Bone marrow (tissue), 2 donors: ENCODE measurements at regions not wholly inside any gene's neighbourhood (a gene's known extent, or its start where the extent isn't known, plus 50 kb on each side); places are given as distances from the start of the nearest gene placed in this dataset.

Experiments used
- DNase-seq, 2 donors: peaks; one replicate each; lab custom pipeline; 2025; lab: John Stamatoyannopoulos, UW

GRCh38 chrY:7464742-7465141 lies 553.2 kb upstream of the AMELY start:
- no peak for DNase-seq

- DNase-seq: no peak
These were observed 552.2 kb upstream of the AMELY start for GRCh38 chrY:7463711-7464110.

GRCh38 chrY:7463196-7463595 lies 551.6 kb upstream of the AMELY start:
- DNase-seq: no peak

DNA sequence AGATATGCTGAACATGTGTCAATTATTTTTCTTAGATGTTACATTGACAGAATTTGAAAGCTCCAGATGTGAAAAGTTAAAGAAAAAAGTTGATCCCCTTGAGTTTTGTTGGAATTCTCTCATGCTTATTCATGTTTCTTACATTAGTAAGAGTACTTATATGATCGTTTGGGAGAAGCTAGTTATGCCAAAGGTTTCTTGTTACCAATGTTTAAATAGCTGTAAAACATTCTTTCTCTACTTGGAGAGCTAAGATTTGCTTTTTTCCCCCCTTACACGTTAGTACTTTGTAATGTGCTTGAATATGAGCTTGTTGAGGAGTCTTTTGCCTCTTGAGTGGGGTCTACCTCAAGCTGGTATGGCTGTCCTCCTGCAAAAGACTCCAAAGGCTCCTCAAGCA lies 551.1 kb upstream of the AMELY start:
- DNase-seq: no peak

DNA sequence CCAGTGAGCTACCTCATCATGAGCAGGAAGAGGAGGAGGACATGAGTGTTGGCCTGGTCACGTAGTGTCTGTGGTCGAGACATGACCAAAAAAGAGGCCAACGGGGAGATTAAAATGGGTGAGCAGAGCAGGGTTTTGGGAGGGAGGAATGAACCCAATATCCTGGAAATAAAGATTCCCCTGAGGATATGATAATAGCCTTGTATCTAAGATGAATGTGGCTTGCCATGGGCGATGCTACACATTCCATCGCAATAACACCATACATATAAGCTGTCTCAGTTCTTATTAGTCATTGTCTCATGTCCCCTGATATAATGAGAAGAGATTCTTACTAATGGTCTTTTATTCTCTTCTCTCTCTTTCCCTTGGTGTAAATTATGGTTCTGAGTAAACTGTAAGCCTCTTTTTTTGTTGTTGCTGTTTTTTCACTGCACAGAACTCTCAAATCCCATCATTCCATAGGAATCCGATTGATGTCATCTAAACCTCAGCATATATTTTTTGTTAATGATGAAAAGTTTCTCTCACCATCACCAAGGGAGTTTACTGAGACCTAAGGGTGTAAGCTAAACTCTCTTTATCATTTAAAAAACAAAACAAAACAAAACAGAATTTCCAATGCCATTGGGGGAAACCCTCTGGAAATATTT lies 550.4 kb upstream of the AMELY start:
- no peak for DNase-seq

GRCh38 chrY:7459802-7460201 lies 548.2 kb upstream of the AMELY start:
- no peak for DNase-seq

- no peak for DNase-seq
These were observed 546.9 kb upstream of the AMELY start for GRCh38 chrY:7458301-7459078.

GRCh38 chrY:7457286-7458015 lies 545.9 kb upstream of the AMELY start:
- DNase-seq: no peak

DNA sequence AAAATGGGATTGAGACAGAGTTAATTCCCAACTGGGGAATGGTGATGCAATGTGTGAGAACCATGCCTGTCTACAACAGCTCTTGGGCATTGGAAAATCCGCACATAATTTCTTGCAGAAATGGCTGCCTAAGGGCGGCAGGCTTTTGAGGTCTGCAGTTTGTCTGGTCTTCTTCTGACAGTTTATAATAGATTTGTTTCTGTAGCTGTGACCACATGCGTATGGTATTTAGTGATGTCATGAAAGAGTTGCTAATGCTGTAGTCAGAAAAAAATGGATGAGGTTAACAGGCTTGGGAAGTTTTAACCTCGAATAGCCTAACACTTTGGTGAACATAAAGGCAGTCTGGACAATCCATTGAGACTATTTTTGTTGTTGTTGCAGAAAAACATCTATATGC lies 544.1 kb upstream of the AMELY start:
- no peak for DNase-seq

DNA sequence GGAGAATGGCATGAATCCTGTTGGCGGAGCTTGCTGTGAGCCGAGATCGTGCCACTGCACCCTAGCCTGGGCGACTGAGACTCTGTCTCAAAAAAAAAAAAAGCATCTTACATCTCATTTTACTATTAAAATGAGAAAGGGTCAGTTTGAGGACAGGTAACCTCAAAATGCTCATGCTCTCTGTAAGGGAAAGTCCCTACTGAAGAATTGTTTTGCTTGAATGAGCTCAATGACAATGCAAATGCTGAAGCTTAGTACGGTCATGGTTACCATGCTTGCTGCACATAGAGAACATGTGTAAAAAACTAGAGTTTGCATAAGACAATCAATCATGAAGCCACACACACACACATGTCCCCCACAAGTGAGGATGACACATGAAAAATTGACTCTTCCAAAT lies 541.8 kb upstream of the AMELY start:
- DNase-seq: no peak

GRCh38 chrY:7452246-7452645 lies 540.7 kb upstream of the AMELY start:
- no peak for DNase-seq

- DNase-seq: no peak
These were observed 538.3 kb upstream of the AMELY start for GRCh38 chrY:7449860-7450259.

GRCh38 chrY:7448687-7449086 lies 537.1 kb upstream of the AMELY start:
- DNase-seq: no peak

GRCh38 chrY:7447881-7448516 lies 536.4 kb upstream of the AMELY start:
- DNase-seq: no peak

DNA sequence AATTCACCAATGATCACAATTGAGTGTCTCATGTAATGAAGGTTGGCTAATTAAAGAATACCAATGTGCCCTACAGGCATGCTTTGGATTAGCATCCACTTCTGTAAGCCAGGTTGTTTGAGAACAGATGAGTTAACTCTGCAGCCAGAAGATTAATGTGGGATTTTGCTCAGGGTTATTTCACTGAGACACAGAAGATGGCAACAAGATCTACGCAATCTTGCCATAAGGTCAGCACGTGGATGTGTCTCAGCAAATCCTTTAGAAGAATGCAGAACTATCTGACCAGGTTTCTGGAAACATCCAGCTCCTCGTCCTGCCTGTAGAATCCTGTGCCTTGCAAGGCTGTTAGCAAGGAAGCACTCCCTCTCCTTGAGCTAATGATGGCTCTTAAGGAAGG lies 532.6 kb upstream of the AMELY start:
- DNase-seq: no peak

GRCh38 chrY:7440796-7441530 lies 529.4 kb upstream of the AMELY start:
- no peak for DNase-seq

GRCh38 chrY:7437086-7437485 lies 525.5 kb upstream of the AMELY start:
- no peak for DNase-seq

DNA sequence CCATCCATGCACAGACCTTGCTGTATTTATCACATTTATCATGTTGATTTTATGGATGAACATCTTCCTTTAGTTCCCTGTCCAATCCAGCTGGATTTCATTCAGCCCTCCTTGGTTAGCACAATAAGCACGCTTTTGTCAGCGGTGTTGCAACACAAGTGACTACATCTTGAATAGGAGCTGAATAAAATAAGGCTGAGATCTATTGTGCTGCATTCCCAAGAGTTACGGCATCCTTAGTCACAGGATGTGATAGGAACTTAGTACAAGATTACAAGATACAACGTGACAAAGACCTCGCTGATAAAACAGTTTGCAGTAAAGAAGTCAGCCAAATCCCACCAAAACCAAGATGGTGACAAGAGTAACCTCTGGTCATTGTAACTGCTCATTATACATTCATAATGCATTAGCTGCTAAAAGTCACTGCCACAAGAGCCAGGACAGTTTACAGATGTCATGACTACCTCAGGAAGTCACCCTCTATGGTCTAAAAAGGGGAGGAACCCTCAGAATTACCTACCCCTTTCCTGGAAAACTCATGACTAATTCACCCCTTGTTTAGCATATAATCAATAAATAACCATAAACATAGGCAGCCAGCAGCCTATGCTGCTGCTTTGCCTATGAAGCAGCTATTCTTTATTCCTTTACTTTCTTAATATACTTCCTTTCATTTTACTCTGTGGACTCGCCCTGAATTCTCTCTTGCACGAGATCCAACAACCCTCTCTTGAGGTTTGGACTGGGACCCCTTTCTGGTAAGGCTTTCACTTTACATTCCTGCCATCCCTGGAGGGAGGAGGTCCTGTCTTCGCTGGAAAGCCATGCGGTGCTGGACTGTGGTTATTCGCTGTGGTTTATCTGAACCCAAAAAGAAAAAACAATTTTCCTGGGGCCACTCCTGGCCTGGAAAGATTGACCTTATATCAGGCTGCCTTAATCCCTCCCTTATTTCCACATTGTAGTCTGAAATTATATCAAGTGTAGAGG lies 522.6 kb upstream of the AMELY start:
- no peak for DNase-seq

- DNase-seq: no peak
These were observed 507.6 kb upstream of the AMELY start for GRCh38 chrY:7419165-7419564.

DNA sequence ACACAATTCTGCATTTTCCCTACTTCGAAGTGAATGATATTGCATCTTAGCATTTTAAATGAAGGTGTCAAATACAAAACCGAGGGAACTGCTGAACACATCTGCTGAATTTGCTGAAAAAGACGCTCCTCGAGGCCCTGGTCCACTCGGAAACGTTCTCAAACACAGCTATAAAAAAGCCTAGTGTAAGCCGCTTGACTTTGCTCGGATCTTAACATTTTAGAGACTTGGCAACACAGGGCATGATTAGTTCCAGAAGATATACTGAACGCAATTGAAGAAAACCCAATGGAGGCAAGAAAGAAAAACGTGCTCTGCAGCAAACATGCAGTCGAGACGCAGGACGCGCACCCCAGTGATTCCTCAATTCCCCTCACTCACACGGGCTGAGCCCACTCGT lies 506.4 kb upstream of the AMELY start:
- DNase-seq: no peak

- no peak for DNase-seq
These were observed 504.9 kb upstream of the AMELY start for GRCh38 chrY:7416406-7416805.
